NCI-H1092 (cell line): ENCODE measurements at regions not wholly inside any gene's neighbourhood (a gene's known extent, or its start where the extent isn't known, plus 50 kb on each side); places are given as distances from the start of the nearest gene placed in this dataset.
"Not testable (repeated sequence)": the region's sequence is repeated elsewhere in the genome, so short reads cannot be mapped to it uniquely, and the experiment has no call there.

Source experiments
- DNase-seq: peaks from one replicate; lab custom pipeline; 2025; lab: John Stamatoyannopoulos, UW

DNA sequence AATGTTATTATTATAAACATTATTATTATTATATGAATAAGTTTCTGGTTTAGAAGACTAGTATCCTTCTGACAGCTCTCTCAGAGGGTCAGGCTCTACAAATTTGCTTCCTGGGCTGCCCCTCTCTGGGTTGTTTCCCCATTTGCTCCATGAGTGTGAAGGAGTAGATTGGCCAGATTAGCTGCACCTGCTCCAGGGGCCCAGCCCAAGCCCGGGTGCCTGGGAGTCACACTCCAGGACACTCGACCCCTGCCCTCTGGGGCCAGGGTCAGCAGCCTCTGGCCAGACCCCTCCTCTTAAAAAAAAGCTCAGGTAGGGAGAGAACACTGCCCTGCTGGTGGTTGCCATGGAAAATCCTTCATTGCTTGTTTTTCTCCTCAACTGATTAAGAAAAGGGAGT is 169.0 kb upstream of the FOXD4L5 start:
- not testable (repeated sequence) for DNase-seq

DNA sequence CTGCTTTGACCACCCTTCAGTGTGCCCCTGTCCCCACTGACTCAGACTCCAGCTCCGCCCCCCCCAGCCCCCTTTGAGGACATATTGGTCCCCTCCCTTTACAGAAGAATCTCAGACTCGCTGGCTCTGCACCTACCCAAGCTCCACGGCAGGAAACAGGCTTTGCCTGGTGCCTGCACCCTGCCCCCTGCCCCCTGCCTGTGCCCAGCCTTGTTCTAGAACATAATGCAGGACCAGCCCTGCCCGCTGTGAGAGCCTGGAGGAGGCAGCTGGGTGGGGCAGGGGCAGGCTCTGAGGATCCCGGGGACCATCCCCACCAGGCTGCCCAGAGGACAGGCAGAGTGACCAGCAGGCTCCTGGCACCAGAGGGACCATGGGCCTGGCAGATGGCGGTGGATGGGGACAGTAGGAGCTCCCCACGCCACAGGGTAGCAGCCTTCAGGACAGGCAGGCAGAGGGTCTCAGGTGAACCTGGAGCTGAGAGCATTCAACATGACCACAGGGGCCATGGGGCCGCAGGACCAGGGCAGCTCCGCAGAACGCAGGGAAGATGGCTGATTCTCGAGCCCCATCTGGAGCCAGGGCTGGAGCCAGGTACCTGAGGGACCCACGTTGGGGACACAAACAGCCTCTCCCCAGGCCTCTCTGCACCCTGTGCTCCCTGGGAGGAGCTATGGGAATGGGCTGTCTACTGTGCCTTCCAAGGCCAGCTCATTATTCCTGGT is 165.0 kb upstream of the FOXD4L5 start:
- not testable (repeated sequence) for DNase-seq

GRCh38 chr9:65449423-65449822 is 164.4 kb upstream of the FOXD4L5 start:
- DNase-seq, result no peak

DNA sequence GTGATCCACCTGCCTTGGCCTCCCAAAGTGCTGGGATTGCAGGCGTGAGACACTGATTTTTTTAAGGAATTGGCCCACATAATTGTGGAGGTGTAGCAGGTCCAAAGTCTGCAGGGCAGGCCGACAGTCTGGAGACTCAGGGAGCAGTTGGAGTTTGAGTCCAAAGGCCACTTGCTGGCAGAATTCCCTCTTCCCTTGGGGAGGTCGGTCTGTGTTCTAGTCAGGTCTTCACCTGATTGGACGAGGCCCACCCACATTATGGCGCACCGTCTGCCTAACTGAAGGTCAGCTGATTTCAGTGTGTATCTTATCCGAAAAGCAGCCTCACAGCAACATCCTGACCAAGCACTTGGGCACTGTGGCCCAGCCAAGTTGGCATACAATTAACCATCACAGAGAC is 162.1 kb upstream of the FOXD4L5 start:
- DNase-seq, result not testable (repeated sequence)

DNA sequence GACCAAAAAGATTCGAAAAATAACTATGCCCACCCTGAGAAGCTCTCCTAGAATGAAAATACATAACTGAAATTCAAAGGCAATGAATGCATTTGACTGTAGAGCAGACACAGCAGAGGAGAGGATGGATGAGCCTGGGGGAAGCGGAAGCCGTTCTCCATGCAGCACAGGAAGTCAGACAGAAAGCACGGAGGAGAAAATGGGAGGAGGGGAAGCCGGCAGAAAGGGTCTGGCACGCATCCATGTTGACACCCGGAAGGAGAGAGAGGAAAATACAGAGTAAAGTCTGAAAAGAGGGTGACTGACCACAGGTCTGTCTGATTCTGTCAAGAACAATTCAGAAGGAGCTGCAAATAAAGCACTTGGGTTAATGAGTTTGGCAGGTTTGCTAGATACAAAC is 161.0 kb upstream of the FOXD4L5 start:
- not testable (repeated sequence) for DNase-seq

DNA sequence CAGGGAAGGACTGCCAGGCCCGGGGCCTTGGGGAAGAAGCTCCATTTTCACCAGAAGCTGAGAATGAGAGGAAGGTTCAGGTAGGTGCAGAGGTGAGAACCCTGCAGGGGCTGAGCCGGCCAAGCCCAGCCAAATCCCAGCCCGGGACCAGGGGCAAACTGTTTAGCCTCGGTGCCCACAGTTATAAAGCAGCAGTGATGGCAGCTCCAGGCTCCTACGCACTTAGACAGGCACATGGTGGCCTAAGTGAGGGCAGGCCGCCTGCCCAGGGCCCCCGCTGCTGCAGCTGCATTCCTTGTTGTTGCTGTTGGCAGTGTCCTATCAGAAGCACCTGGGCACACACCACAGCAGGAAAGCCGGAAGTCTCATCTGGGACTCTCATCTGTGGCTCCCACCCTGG is 159.9 kb upstream of the FOXD4L5 start:
- no peak for DNase-seq

DNA sequence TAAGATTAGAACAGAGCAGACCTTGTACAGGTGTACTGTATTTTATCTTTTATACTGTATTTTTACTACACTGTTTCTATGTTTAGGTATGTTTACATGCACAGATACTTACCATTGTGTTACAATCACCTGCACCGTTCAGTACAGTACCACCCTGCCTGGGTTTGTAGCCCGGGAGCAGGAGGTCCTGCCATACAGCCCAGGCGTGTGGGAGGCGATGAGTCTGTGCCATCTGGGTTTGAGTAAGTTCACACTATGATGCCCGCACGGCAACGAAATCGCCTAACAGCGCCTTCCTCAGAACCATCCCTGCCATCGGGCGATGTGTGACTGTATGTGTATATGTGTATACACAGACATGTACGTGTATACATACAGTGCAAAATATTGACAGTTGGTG is 157.1 kb upstream of the FOXD4L5 start:
- DNase-seq, result not testable (repeated sequence)

DNA sequence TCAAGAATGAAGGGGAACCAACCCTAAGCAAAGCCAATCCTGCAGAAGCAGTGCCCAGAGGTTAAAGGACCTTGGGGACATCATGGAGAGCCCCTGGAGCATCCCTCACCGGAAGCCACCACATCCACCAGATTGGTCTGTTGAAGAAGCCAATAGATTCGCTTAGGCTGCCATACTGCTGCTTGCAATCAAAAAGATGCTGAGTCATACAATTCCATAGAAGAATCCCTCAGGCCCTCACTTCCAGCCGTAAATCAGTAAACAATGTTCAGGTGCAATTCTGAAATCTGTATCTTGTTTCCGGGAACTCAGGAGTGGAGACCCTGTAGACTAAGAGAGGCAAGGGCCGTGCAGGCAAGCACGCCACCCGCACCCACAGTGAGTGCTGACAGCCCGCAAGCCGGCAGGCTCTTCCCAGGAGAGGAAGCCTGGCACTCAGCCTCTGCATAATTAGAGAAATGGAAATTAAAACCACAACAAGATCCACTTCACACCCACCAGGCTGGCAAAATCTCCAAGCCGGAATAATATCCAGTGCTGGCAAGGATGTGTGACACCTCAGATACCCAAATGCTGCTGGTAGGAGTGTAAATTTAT is 156.4 kb upstream of the FOXD4L5 start:
- DNase-seq, result not testable (repeated sequence)

GRCh38 chr9:65437724-65438123 is 152.7 kb upstream of the FOXD4L5 start:
- no peak for DNase-seq

- DNase-seq, result no peak
Measured at GRCh38 chr9:65435464-65435863, 150.5 kb upstream of the FOXD4L5 start.

DNA sequence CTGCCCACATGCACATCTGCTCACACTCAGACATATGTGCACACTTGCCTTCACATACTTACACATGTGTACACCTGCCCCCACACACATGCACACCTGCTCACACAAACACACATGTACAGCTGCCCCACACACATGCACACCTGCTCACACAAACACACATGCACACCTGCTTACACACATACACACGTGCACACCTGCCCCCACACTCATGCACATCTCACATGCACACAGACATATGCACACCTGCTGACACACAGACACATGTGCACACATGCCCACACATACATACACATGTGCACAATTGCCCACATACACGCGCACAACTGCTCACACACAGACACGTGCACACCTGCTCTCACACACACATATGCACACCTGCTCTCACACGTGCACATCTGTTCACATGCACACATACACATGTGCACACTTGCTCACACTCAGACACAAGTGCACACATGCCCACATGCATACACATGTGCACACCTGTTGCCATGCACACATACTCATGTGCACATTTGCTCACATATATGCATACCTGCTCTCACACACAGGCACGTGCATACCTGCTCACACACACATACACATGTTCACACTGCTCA is 147.8 kb upstream of the FOXD4L5 start:
- DNase-seq, result no peak

DNA sequence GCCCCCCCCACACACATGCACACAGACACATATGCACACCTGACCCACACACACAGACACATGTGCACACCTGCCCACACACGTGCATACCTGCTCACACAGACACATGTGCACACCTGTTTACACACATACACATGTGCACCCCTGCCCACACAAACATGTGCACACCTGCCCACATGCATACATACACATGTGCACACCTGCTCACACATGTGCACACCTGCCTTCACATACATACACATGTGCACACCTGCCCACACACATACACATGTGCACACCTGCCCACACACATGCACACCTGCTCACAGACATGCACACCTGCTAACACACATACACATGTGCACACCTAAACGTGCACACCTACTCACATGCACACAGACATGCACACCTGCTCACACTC is 147.0 kb upstream of the FOXD4L5 start:
- DNase-seq, result no peak

GRCh38 chr9:65430221-65430620 is 145.2 kb upstream of the FOXD4L5 start:
- DNase-seq, result no peak

DNA sequence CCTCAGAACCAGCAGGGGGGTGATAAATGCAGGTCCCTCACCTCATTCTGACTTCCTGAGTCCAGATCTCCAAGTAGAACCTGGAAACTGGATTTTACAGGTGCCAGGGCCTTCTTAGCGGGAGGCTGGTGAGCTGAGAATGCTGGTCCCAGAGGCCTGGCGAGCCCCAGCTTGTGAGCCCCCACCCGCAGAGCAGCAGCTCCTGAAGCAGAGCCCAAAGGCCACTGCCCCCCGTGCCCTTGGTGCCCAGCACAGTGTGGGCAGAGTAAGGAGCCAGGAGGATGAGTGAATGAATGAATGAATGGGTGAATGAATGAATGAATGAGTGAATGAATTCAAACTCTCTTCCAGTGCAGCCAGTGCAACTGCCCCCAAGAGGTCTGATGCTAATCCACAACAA is 142.4 kb upstream of the FOXD4L5 start:
- DNase-seq, result not testable (repeated sequence)

GRCh38 chr9:65426813-65427212 is 141.8 kb upstream of the FOXD4L5 start:
- DNase-seq, result not testable (repeated sequence)

DNA sequence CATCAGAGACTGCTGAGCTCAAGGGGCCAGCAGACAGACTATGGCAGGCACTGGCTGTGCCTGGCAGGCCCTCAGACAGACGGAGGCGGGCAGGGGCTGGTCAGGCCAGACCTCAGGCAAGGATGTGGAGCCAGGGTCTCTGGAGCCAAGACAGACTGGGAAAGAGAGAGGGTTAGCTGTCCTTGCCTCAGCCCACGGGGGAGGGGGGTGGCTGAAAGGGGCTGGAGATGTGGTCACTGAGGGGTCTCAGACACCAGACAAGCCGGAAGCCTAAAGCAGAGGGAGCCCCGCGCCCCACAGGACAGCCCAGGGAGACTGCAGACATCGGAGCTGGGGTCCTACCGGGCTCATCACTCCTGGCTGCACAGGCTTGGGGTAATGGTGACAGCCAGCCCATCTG is 141.2 kb upstream of the FOXD4L5 start:
- no peak for DNase-seq

DNA sequence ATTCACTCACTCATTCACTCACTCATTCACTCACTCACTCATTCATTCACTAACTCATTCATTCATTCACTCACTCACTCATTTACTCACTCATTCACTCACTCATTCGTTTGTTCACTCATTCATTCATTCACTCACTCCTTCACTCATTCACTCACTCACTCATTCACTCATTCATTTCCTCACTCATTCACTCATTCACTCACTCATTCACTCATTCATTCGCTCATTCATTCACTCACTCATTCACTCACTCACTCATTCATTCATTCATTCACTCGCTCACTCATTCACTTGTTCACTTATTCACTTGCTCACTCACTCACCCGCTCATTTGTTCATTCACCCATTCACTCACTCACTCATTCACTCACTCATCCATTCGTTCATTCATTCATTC is 140.2 kb upstream of the FOXD4L5 start:
- DNase-seq, result not testable (repeated sequence)

DNA sequence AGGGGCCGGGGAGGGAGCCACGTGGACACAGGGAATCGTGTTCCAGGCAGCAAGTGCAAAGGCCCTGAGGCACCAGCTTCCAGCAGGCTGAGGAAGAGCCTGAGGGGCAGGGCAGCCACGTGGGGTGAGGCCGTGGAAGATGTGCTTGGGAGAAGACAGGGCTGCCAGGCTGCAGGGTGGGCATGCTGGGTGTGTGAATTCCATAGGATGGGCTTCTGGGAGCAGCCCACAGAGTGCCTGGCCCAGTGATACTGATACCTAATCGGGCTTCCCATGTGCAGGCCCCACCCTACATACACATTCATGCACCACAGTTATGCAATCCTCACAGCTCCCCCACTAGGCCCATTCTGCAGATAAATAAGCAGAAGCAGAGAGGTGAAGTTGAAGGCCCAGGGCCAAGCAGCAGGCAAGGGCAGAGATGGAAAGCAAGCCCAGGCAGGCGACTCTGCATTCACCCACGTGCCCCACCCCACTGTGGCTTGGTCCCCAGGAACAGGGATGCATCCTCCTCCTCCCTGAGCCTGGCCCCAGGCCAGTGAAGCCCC is 139.5 kb upstream of the FOXD4L5 start:
- not testable (repeated sequence) for DNase-seq

DNA sequence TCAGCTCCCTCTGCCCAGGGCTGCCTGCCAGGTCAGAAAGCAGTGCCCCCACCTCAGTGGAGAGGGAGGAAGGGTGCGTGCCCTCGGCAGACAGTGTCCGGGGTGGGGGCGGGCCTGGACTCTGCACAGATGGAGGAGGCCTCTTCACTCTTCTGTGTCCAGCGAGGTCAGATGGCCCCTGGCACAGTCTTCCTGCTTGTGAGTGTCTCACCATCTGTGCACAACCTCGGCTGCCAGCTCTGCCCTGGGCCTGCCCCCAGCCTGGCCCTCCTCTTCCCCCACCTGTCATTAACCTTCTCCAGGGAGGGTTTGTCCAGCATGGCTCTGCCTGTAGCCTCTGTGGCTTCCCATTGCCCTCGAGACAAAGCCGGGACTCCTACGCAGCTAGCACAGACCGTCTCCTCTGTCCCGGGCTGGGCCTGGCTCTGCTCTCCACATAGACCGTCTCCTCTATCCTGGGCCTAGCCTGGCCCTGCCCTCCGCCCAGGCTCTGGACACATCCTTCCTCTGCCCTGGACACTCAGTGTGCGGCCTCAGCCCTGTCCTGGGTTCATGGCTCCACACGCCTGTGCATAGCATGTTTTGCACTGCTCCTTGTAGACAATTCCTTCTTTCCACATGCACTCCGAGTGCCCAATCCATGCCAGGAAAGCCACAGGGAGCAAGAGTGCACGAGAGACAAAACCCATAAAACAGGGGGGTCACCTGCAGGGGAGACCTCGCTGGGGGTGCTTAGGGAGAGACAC is 138.9 kb upstream of the FOXD4L5 start:
- not testable (repeated sequence) for DNase-seq

- not testable (repeated sequence) for DNase-seq
Measured at GRCh38 chr9:65422966-65423690, 138.1 kb upstream of the FOXD4L5 start.

DNA sequence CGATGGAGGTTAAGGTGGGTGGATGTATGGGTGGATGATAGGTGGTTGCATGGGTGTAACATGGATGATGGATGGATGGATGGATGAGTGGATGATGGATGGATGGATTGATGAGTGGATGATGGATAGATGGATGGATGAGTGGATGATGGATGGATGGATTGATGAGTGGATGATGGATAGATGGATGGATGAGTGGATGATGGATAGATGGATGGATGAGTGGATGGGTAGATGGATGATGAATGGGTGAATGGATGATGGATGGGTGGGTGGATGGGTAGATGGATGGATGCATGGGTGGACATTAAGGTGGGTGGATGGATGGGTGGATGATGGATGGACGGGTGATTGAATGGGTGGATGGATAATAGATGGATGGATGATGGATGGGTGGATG is 136.5 kb upstream of the FOXD4L5 start:
- not testable (repeated sequence) for DNase-seq

- DNase-seq, result no peak
Measured at GRCh38 chr9:65420771-65421170, 135.8 kb upstream of the FOXD4L5 start.
